Nephron (organoid): ENCODE measurements at regions not wholly inside any gene's neighbourhood (a gene's known extent, or its start where the extent isn't known, plus 50 kb on each side); places are given as distances from the start of the nearest gene placed in this dataset.

ENCODE experiments used
- H3K27ac Mint-ChIP-seq, 3 experiments: 2 replicates each; pipeline ENCODE4 v1.8.0; 2020; ENCODE audit warnings: mixed read lengths in 3 of 3, mild to moderate bottlenecking in 2 of 3, moderate library complexity in 1 of 3
- H3K27me3 Mint-ChIP-seq: 2 replicates; pipeline ENCODE4 v1.8.0; 2021; ENCODE audit warnings: low read depth, mild to moderate bottlenecking, moderate library complexity, mixed read lengths
- H3K36me3 Mint-ChIP-seq: 2 replicates; pipeline ENCODE4 v1.8.0; 2020; ENCODE audit warnings: low read depth, mixed read lengths
- H3K4me1 Mint-ChIP-seq: 2 replicates; pipeline ENCODE4 v1.8.0; 2020; ENCODE audit warnings: mixed read lengths
- H3K4me3 Mint-ChIP-seq, 3 experiments: 2 replicates each; pipeline ENCODE4 v1.8.0; 2020; ENCODE audit warnings: mild to moderate bottlenecking in 3 of 3, mixed read lengths in 3 of 3, moderate library complexity in 2 of 3
- H3K9me3 Mint-ChIP-seq: 2 replicates; pipeline ENCODE4 v1.8.0; 2020; ENCODE audit warnings: mixed read lengths
- TF ChIP-seq, protein P1 (sequence below), 3 experiments: fragments of 200-600 bp; sonication (generic); IDR thresholded peaks; one replicate each; pipeline ENCODE4 v1.5.0; 2021; ENCODE audit warnings: antibody characterized with exemption in 3 of 3; ENCODE audit not compliant: unreplicated experiment in 3 of 3

DNA sequence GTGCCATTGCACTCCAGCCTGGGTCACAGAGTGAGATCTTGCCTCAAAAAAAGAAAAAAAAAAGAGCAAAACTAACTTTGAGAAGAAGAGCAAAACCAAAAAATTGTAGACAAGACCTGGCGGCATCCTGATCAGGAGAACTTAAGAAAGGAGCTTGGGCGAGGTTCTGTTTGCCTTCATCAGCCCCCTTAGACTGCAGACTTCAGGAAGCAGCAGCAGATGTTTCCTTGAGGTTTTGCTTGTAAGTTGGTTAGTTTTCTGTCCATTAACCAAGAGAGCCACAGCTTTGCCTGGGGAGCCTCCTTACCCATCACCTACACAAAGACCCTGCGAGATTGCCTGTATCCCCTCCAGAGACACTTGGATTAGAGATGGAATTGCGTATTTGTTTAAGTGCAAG is 189.0 kb downstream of the AACS start:
- Mint-ChIP-seq H3K9me3 (peaks cover 14% of the 10 kb centered on the region), H3K36me3 (no peaks in the 10 kb centered on the region), H3K27me3 (peaks cover 78% of the 10 kb centered on the region), H3K4me3 (no peak overlapping the region), H3K27ac (no peak overlapping the region), H3K4me1 (peaks cover 11% of the 10 kb centered on the region)
- TF ChIP-seq, protein P1, sequence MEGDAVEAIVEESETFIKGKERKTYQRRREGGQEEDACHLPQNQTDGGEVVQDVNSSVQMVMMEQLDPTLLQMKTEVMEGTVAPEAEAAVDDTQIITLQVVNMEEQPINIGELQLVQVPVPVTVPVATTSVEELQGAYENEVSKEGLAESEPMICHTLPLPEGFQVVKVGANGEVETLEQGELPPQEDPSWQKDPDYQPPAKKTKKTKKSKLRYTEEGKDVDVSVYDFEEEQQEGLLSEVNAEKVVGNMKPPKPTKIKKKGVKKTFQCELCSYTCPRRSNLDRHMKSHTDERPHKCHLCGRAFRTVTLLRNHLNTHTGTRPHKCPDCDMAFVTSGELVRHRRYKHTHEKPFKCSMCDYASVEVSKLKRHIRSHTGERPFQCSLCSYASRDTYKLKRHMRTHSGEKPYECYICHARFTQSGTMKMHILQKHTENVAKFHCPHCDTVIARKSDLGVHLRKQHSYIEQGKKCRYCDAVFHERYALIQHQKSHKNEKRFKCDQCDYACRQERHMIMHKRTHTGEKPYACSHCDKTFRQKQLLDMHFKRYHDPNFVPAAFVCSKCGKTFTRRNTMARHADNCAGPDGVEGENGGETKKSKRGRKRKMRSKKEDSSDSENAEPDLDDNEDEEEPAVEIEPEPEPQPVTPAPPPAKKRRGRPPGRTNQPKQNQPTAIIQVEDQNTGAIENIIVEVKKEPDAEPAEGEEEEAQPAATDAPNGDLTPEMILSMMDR (IDR thresholded peaks at IDR 0.05; ENCODE audit: unreplicated experiment in 3 of 3), result no peak

DNA sequence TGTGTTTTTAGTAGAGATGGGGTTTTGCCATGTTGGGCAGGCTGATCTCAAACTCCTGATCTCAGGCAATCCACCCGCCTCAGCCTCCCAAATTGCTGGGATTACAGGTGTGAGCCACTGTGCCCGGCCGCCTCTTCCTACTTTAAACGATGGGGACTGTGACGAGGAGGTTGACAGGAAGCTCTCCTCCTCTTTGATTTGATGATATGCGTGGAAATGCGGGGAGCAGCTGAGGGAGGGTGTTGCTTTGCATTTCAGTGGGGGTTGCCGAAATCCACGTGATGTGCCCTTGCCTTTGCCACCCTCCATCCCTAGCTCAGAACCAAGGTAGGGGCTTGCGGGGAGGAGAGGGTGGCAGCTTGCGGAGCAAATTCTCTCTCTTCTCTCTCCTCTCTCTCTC is 189.6 kb downstream of the AACS start:
- peaks cover 80% of the 10 kb centered on the region for H3K27me3 Mint-ChIP-seq
- H3K9me3 Mint-ChIP-seq, result peaks cover 14% of the 10 kb centered on the region
- H3K4me3 Mint-ChIP-seq, result no peak overlapping the region

DNA sequence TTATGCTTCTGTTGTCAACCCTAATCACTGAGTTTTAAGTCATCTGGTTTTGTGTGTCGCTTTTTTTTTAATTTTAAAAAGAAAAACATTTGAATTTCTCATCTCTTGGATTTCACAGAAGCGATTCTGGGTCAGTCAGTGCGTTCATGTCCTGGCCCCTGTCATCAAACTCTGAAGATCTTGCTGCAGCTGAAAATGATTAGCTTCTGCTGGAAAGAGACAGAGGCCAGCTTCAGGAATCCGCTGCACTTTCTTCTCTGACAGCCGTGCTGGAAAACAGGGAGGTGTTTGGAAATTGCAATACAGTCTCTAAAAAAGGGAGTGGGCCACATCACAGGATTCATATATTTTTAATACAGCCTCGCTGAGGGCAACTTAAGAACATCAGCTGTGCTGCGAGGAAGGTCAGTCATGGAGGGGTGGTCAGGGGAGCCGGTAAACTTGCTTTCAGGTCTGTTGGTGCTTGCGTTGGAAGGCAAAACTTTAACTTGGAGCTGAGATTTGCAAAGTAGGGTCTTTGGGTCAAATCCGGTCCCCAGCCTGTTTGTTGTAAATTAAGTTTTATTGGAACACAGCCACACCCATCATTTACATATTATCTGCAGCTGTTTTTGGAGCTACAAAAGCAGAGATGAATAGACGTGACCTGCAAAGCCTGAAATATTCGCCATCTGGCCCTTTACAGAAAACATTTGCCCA is 190.8 kb downstream of the AACS start:
- Mint-ChIP-seq H3K27me3 (peaks cover 75% of the 10 kb centered on the region), H3K27ac (no peak overlapping the region), H3K36me3 (no peaks in the 10 kb centered on the region), H3K4me1 (peaks cover 12% of the 10 kb centered on the region), H3K9me3 (peaks cover 14% of the 10 kb centered on the region), H3K4me3 (no peak overlapping the region)
- TF ChIP-seq, protein P1 (IDR thresholded peaks at IDR 0.05; ENCODE audit: unreplicated experiment in 3 of 3), result no peak

More for the DNA sequence above, 189.6 kb downstream of the AACS start:
- TF ChIP-seq, protein P1 (IDR thresholded peaks at IDR 0.05; ENCODE audit: unreplicated experiment in 3 of 3), result no peak
- H3K27ac Mint-ChIP-seq, result no peak overlapping the region
- peaks cover 16% of the 10 kb centered on the region for H3K4me1 Mint-ChIP-seq
- no peaks in the 10 kb centered on the region for H3K36me3 Mint-ChIP-seq

DNA sequence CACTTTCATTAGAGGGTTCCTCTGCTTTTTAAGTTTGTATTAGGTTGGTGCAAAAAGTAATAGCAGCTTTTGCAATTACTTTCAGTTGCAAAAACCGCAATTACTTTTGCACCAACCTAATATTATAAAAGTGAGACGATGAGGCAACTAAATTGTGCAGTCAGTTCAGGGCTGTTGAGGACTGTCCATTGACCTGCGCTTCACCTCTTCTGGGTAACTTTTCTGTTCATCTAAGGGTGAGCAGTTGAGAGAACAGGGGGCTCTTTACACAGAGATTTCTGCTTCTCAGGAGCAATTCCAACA is 191.3 kb downstream of the AACS start:
- TF ChIP-seq, protein P1 (IDR thresholded peaks at IDR 0.05; ENCODE audit: unreplicated experiment in 3 of 3), result no peak
- Mint-ChIP-seq H3K9me3 (peaks cover 14% of the 10 kb centered on the region), H3K4me1 (peaks cover 12% of the 10 kb centered on the region), H3K27me3 (peaks cover 76% of the 10 kb centered on the region), H3K4me3 (no peak overlapping the region), H3K27ac (no peak overlapping the region), H3K36me3 (no peaks in the 10 kb centered on the region)

DNA sequence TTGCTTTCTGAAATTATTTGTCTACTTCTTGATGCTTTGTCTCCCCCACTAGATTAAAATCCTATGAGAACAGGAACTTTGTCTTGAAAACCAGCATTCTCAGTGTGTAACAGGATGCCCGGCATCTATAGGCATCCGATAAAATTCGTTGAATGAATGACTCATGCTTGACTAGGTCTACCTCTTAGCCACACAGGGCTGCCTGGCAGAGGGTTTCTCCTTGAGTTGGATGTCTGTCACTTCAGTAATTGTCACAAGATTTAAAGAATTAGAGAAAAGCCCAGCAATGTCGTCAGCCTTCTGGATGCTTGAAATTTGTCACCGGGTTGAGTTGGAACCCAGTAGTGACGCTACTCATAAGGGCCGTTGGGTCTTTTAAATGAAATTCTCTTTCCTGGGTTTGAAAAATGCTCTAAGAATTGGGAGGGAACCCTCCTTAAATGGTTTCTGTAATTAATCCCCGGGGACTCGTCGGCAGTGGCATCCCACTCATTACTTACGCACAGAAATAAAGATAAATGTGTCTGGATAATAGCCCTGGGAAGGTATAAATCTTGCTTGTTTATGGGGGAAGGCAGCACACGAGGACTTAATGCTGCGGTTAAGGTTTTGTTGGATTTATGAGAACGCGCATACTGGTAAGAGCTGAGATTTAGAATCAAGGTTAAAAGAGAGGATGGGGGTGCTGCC is 194.1 kb downstream of the AACS start:
- no peak overlapping the region for H3K4me3 Mint-ChIP-seq
- no peaks in the 10 kb centered on the region for H3K36me3 Mint-ChIP-seq
- no peak overlapping the region for H3K27ac Mint-ChIP-seq
- peaks cover 12% of the 10 kb centered on the region for H3K4me1 Mint-ChIP-seq
- H3K9me3 Mint-ChIP-seq, result peaks cover 22% of the 10 kb centered on the region
- TF ChIP-seq, protein P1 (IDR thresholded peaks at IDR 0.05; ENCODE audit: unreplicated experiment in 3 of 3), result no peak
- peaks cover 72% of the 10 kb centered on the region for H3K27me3 Mint-ChIP-seq

DNA sequence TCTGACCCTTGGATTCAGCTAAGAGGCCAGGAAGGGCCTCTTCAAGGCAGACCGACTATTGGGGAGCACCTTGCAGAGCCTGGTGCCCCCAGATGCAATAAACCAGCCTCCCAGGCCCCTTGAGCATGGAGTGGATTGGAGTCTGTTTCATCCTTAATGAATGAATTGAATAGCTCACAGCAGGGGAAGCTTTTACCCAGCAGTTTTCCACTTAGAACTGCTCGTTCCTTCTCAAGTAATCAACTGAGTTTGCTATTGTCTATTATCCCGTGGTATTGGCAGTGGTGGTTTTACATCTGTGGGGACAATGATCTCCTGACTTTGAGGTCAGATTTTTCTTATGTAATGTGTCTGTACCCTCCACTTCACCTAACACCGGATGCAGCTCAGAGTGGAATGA is 197.6 kb downstream of the AACS start:
- Mint-ChIP-seq H3K4me1 (peaks cover 6% of the 10 kb centered on the region), H3K27ac (no peak overlapping the region), H3K36me3 (no peaks in the 10 kb centered on the region), H3K27me3 (peaks cover 59% of the 10 kb centered on the region), H3K9me3 (peaks cover 20% of the 10 kb centered on the region), H3K4me3 (no peak overlapping the region)
- TF ChIP-seq, protein P1 (IDR thresholded peaks at IDR 0.05; ENCODE audit: unreplicated experiment in 3 of 3), result no peak
